HCT116 (cell line): ENCODE measurements at regions not wholly inside any gene's neighbourhood (a gene's known extent, or its start where the extent isn't known, plus 50 kb on each side); places are given as distances from the start of the nearest gene placed in this dataset.

Experiments used
- ATAC-seq: fragments of 200-7000 bp; cut with Tn5 transposase; 2 replicates; pipeline ENCODE4 v1.9.1; 2020; ENCODE audit warnings: mild to moderate bottlenecking, moderate library complexity
- BruUV-seq: library from RNA; stranded (reverse); fragments of 400-500 nt; replicated peaks from 2 replicates; lab custom pipeline; 2021; lab: Mats Ljungman, UMichigan
- CTCF ChIA-PET: fragments of 300-600 bp; sonication (Branson Sonifier 250); formaldehyde crosslinking; loops from one replicate; lab custom pipeline; 2021; ENCODE audit warnings: antibody characterized with exemption; lab: Charles Lee
- POLR2A ChIA-PET: fragments of 300-600, 350-600 bp; sonication (Branson Sonifier 250); formaldehyde crosslinking; loops from one replicate; lab custom pipeline; 2021; ENCODE audit warnings: antibody characterized with exemption; lab: Charles Lee
- RAD21 ChIA-PET, 2 experiments: fragments of 300-600 bp; sonication (Branson Sonifier 250); formaldehyde crosslinking; loops; one replicate each; lab custom pipeline; 2023; ENCODE audit warnings: low total read pairs in 2 of 2; ENCODE audit not compliant: uncharacterized antibody in 2 of 2, unreplicated experiment in 2 of 2, low non-redundant PET in 1 of 2; lab: Charles Lee
- DNase-seq: peaks from one replicate; pipeline ENCODE4 v3.0.0-alpha.2; 2010; ENCODE audit warnings: low read depth, low spot score
- H2AFZ ChIP-seq: fragments of 200-600 bp; shearing (Covaris generic), sonication (generic); 2 replicates; pipeline ENCODE4 v1.6.1; 2017; ENCODE audit warnings: low read depth, mixed run types, mixed read lengths, antibody characterized with exemption, low read length; ENCODE audit not compliant: poor library complexity, severe bottlenecking
- H3K27ac ChIP-seq: 2 replicates; pipeline ENCODE4 v1.5.1; 2012; ENCODE audit warnings: low read depth, low read length
- H3K27me3 ChIP-seq: fragments of 200-600 bp; sonication (generic); 2 replicates; pipeline ENCODE4 v1.6.1; 2016; ENCODE audit warnings: mixed run types, low read length, mixed read lengths; ENCODE audit not compliant: insufficient read depth
- H3K36me3 ChIP-seq, 2 experiments: fragments of 200-500 bp in 1 of 2; fragments of 200-600 bp in 1 of 2; sonication (Bioruptor generic) in 1 of 2; sonication (generic) in 1 of 2; 2 replicates each; pipeline versions ENCODE4 v1.5.1 to v1.6.1; 2014 to 2016; ENCODE audit warnings: low read length in 2 of 2, inconsistent platforms in 1 of 2, mixed read lengths in 1 of 2, mixed run types in 1 of 2; ENCODE audit not compliant: insufficient read depth in 2 of 2, control insufficient read depth in 1 of 2
- H3K4me1 ChIP-seq, 2 experiments: fragments of 200-600 bp in 1 of 2; sonication (generic) in 1 of 2; 2 replicates each; pipeline versions ENCODE4 v1.5.1 to v1.6.1; 2012 to 2017; ENCODE audit warnings: low read length in 2 of 2, inconsistent platforms in 1 of 2, mild to moderate bottlenecking in 1 of 2, mixed read lengths in 1 of 2, mixed run types in 1 of 2, moderate library complexity in 1 of 2; ENCODE audit not compliant: insufficient read depth in 2 of 2, control insufficient read depth in 1 of 2
- H3K4me2 ChIP-seq: fragments of 200-600 bp; sonication (generic); 2 replicates; pipeline ENCODE4 v1.6.1; 2017; ENCODE audit warnings: mixed run types, low read length, mixed read lengths
- H3K4me3 ChIP-seq, 2 experiments: fragments of 200-600 bp in 1 of 2; sonication (generic) in 1 of 2; replicated peaks in 1 of 2; 2 replicates each; pipeline ENCODE4 v1.5.1; 2011 to 2016; ENCODE audit warnings: low read length in 2 of 2, control low read depth in 1 of 2, low read depth in 1 of 2, mild to moderate bottlenecking in 1 of 2, mixed read lengths in 1 of 2, mixed run types in 1 of 2
- H3K79me2 ChIP-seq: fragments of 200-600 bp; sonication (generic); 2 replicates; pipeline ENCODE4 v1.6.1; 2017; ENCODE audit warnings: mild to moderate bottlenecking, mixed run types, low read length, moderate library complexity, mixed read lengths; ENCODE audit not compliant: insufficient read depth
- H3K9ac ChIP-seq: fragments of 200-600 bp; sonication (generic); 2 replicates; pipeline ENCODE4 v1.6.1; 2016; ENCODE audit warnings: low read length, mixed read lengths
- H3K9me2 ChIP-seq: fragments of 200-600 bp; sonication (generic), shearing (Covaris generic); 2 replicates; pipeline ENCODE4 v1.6.1; 2017; ENCODE audit warnings: mixed run types, mild to moderate bottlenecking, moderate library complexity; ENCODE audit not compliant: insufficient read depth
- H3K9me3 ChIP-seq, 2 experiments: fragments of 200-500 bp in 1 of 2; fragments of 200-600 bp in 1 of 2; sonication (Bioruptor generic) in 1 of 2; sonication (generic) in 1 of 2; 2 replicates each; pipeline ENCODE4 v1.6.1; 2014 to 2017; ENCODE audit warnings: low read length in 2 of 2, mixed read lengths in 2 of 2, inconsistent platforms in 1 of 2, low read depth in 1 of 2, mild to moderate bottlenecking in 1 of 2, mixed run types in 1 of 2, moderate library complexity in 1 of 2; ENCODE audit not compliant: control insufficient read depth in 1 of 2, insufficient read depth in 1 of 2
- H4K20me1 ChIP-seq: fragments of 200-600 bp; sonication (generic), shearing (Covaris generic); 2 replicates; pipeline ENCODE4 v1.6.1; 2017; ENCODE audit warnings: mixed run types, mild to moderate bottlenecking, moderate library complexity; ENCODE audit not compliant: insufficient read depth
- ATF3 ChIP-seq: IDR thresholded peaks from 2 replicates; pipeline ENCODE4 v1.6.1; 2012
- CBX3 ChIP-seq: IDR thresholded peaks from 2 replicates; pipeline ENCODE4 v1.6.1; 2012; ENCODE audit warnings: low read depth
- ELF1 ChIP-seq: IDR thresholded peaks from 2 replicates; pipeline ENCODE4 v1.6.1; 2012; ENCODE audit warnings: low read depth, borderline replicate concordance
- EZH2 ChIP-seq: fragments of 200-600 bp; sonication (generic); IDR thresholded peaks from 2 replicates; pipeline ENCODE4 v1.6.1; 2017; ENCODE audit warnings: antibody characterized with exemption, mixed run types
- JUND ChIP-seq: IDR thresholded peaks from 2 replicates; pipeline ENCODE4 v1.6.1; 2012
- MAX ChIP-seq: IDR thresholded peaks from 2 replicates; pipeline ENCODE4 v1.6.1; 2012
- POLR2A ChIP-seq: IDR thresholded peaks from 2 replicates; pipeline ENCODE4 v1.7.0; 2011; ENCODE audit warnings: borderline replicate concordance; ENCODE audit not compliant: insufficient read depth, insufficient read length; ENCODE audit errors: extremely low read depth
- REST ChIP-seq: IDR thresholded peaks from 2 replicates; pipeline ENCODE4 v1.6.1; 2012; ENCODE audit warnings: low read depth
- SIN3A ChIP-seq: IDR thresholded peaks from 2 replicates; pipeline ENCODE4 v1.6.1; 2012; ENCODE audit warnings: low read depth
- SRF ChIP-seq: IDR thresholded peaks from 2 replicates; pipeline ENCODE4 v1.6.1; 2012; ENCODE audit warnings: low read depth
- intact Hi-C: fragments of 100-400 bp; cut with micrococcal nuclease; formaldehyde crosslinking; loops from 2 replicates; pipeline ENCODE4 v1.10.0; 2022

- H3K9ac ChIP-seq: no peak overlapping the region
- intact Hi-C loops: no loop called here
- H3K79me2 ChIP-seq: no peaks in the 10 kb centered on the region
- DNase-seq (no peak), ATAC-seq (no peak)
- H4K20me1 ChIP-seq: no peaks in the 10 kb centered on the region
- CTCF ChIA-PET: no interaction called here
- H3K9me3 ChIP-seq: no peaks in the 10 kb centered on the region
- no peak overlapping the region for H3K4me2 ChIP-seq
- H3K36me3 ChIP-seq: no peaks in the 10 kb centered on the region
- no peak overlapping the region for H2AFZ ChIP-seq
- no peaks in the 10 kb centered on the region for H3K9me2 ChIP-seq
- H3K27ac ChIP-seq: no peak overlapping the region
- H3K4me1 ChIP-seq: no peaks in the 10 kb centered on the region
- no TSS peak for BruUV-seq
- POLR2A ChIA-PET: no interaction called here
- TF ChIP-seq JUND: no peak
- no peak for TF ChIP-seq MAX
- no peak for TF ChIP-seq ATF3
- no peak for TF ChIP-seq ELF1
- no peak for TF ChIP-seq EZH2
- TF ChIP-seq SRF: no peak
- no peak for TF ChIP-seq SIN3A
- TF ChIP-seq CBX3: no peak
- no peak for TF ChIP-seq REST
- no peak for TF ChIP-seq POLR2A
- no peaks in the 10 kb centered on the region for H3K27me3 ChIP-seq
- RAD21 ChIA-PET: no interaction called here
- no peak overlapping the region for H3K4me3 ChIP-seq
Observed at GRCh38 chr4:138698641-138699040, 316.9 kb upstream of the NOCT start.
